Heart left ventricle (tissue), 16 donors: ENCODE measurements at regions not wholly inside any gene's neighbourhood (a gene's known extent, or its start where the extent isn't known, plus 50 kb on each side); places are given as distances from the start of the nearest gene placed in this dataset.
A peak's percentile ranks its signal among the peaks of the same experiment; 100 is the strongest.

Experiments
- ATAC-seq, 4 donors: fragments of 200-7000 bp; cut with Tn5 transposase; one replicate each; pipeline ENCODE4 v1.9.1; 2020 to 2022; ENCODE audit warnings: moderate library complexity in 4 of 4, mild to moderate bottlenecking in 3 of 4, moderate number of reproducible peaks in 1 of 4
- DNase-seq, 5 donors: peaks; one replicate each; pipeline ENCODE4 v3.0.0-alpha.2; 2020
- H3K27ac ChIP-seq, 12 donors: fragments of 200-600 bp; sonication (generic) in 4 of 12; one replicate each; pipeline versions ENCODE4 v1.5.0 to v1.8.0; 2016 to 2022; ENCODE audit warnings: mild to moderate bottlenecking in 2 of 12
- H3K27me3 ChIP-seq, 9 donors: fragments of 200-600 bp; sonication (generic) in 2 of 9; one replicate each; pipeline versions ENCODE4 v1.5.1 to v1.8.0; 2016 to 2022; ENCODE audit warnings: mild to moderate bottlenecking in 3 of 9
- H3K36me3 ChIP-seq, 9 donors: fragments of 200-600 bp; sonication (generic) in 2 of 9; one replicate each; pipeline versions ENCODE4 v1.5.0 to v1.8.0; 2018 to 2022; ENCODE audit warnings: mild to moderate bottlenecking in 2 of 9
- H3K4me1 ChIP-seq, 12 donors: fragments of 200-600 bp; sonication (generic) in 4 of 12; one replicate each; pipeline versions ENCODE4 v1.5.0 to v1.8.0; 2016 to 2022; ENCODE audit warnings: mild to moderate bottlenecking in 3 of 12
- H3K4me3 ChIP-seq, 12 donors: fragments of 200-600 bp; sonication (generic) in 4 of 12; one replicate each; pipeline versions ENCODE4 v1.5.0 to v1.8.0; 2017 to 2022; ENCODE audit warnings: mild to moderate bottlenecking in 9 of 12, moderate library complexity in 4 of 12
- H3K9me3 ChIP-seq, 12 donors: fragments of 200-600 bp; sonication (generic) in 4 of 12; one replicate each; pipeline versions ENCODE4 v1.5.0 to v1.8.0; 2016 to 2022; ENCODE audit warnings: mild to moderate bottlenecking in 1 of 12
- POLR2A ChIP-seq, 2 donors: fragments of 450-650 bp; IDR thresholded peaks; one replicate each; pipeline ENCODE4 v1.6.1; 2017; ENCODE audit warnings: antibody characterized with exemption in 2 of 2, mild to moderate bottlenecking in 2 of 2, moderate library complexity in 2 of 2
- WGBS, 4 donors: extraction: QIAGEN DNeasy Blood & Tissue Kit in 2 of 4; methylation state at CpG; one replicate each; pipeline versions ENCODE4 v1.1.5 to v1.1.7; 2013 to 2018; 5-methylcytosine and 5-hydroxymethylcytosine counted together
- intact Hi-C, 10 donors: fragments of 100-400 bp; cut with DNase I; formaldehyde crosslinking; loops; one replicate each; pipeline versions ENCODE4 v1.11.1 to v1.14.2; 2022
- TF ChIP-seq, protein P1 (sequence below), 12 donors: fragments of 200-600 bp; sonication (generic) in 4 of 12; IDR thresholded peaks; one replicate each; pipeline versions ENCODE4 v1.5.0 to v1.8.0; 2018 to 2022; ENCODE audit warnings: antibody characterized with exemption in 12 of 12, mild to moderate bottlenecking in 5 of 12
- donor health status: ischemic (EF 13 %, LVEDD 7.1; RV severe dilation, severe dysfunction).
- donor health status: healthy with polysubstance abuse.
- donor health status: DM: no; HTN: yes; CAD: no.
- donor health status: DM: no; HTN: no; CAD: no.
- donor health status: ischemic (EF 25% LVEDD 6.9; RV normal size, moderate dysfunction).
- donor health status: ischemic (EF 25% LVEDD 5.7; RV mildly dilated, moderate dysfunction).
- donor health status: healthy.
- donor health status: DM: yes; HTN: yes; CAD: no.
- donor health status: ischemic (EF 35%, LVEDD 5.7; RV mildly dilated, moderate dysfunction).
- donor health status: nonischemic (EF 11% LVEDD 7.7; RV severe dilation, severe dysfunction).
- donor health status: DM: yes; HTN: yes; CAD: no.
- donor health status: PGD.
- donor health status: ischemic (EF 29% LVEDD 5.4; RV normal size, mild dysfunction).
- donor health status: nonischemic (EF 23%, LVEDD 6.1; RV moderate dilation, normal function).

- intact Hi-C loops: no loop called here
- H3K4me3 ChIP-seq: no peak overlapping the region
- no peaks in the 10 kb centered on the region for H3K36me3 ChIP-seq
- TF ChIP-seq POLR2A (IDR thresholded peaks at IDR 0.05): no peak
- TF ChIP-seq, protein P1, sequence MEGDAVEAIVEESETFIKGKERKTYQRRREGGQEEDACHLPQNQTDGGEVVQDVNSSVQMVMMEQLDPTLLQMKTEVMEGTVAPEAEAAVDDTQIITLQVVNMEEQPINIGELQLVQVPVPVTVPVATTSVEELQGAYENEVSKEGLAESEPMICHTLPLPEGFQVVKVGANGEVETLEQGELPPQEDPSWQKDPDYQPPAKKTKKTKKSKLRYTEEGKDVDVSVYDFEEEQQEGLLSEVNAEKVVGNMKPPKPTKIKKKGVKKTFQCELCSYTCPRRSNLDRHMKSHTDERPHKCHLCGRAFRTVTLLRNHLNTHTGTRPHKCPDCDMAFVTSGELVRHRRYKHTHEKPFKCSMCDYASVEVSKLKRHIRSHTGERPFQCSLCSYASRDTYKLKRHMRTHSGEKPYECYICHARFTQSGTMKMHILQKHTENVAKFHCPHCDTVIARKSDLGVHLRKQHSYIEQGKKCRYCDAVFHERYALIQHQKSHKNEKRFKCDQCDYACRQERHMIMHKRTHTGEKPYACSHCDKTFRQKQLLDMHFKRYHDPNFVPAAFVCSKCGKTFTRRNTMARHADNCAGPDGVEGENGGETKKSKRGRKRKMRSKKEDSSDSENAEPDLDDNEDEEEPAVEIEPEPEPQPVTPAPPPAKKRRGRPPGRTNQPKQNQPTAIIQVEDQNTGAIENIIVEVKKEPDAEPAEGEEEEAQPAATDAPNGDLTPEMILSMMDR (IDR thresholded peaks at IDR 0.05): no peak
- H3K27ac ChIP-seq: no peak overlapping the region
- H3K27me3 ChIP-seq: no peaks in the 10 kb centered on the region
- H3K4me1 ChIP-seq: no peaks in the 10 kb centered on the region
- WGBS, 4 donors: 52 to 73% (median 66%) methylated on average over 2 of the region's 2 CpGs
- H3K9me3 ChIP-seq: peaks cover 0 to 38% (median 12%) of the 10 kb centered on the region in 12 donors
- DNase-seq (no peak), ATAC-seq (peak in 2 of 4 donors; percentile 42 to 65)
Observed at GRCh38 chr2:106719222-106719621, 166.7 kb downstream of the ST6GAL2 start.

GRCh38 chr2:106720026-106720425 is 165.9 kb downstream of the ST6GAL2 start:
- Histone ChIP-seq H3K9me3 (peaks cover 0 to 36% (median 12%) of the 10 kb centered on the region in 12 donors), H3K36me3 (no peaks in the 10 kb centered on the region), H3K4me1 (no peaks in the 10 kb centered on the region), H3K4me3 (no peak overlapping the region), H3K27me3 (no peaks in the 10 kb centered on the region), H3K27ac (no peak overlapping the region)
- intact Hi-C loops: no loop called here
- no peak for ATAC-seq
- 51 to 71% (median 65%) methylated on average over 1 of the region's 1 CpG for WGBS, 4 donors
- TF ChIP-seq, protein P1 (IDR thresholded peaks at IDR 0.05): no peak
- TF ChIP-seq POLR2A (IDR thresholded peaks at IDR 0.05): no peak
- no peak for DNase-seq

GRCh38 chr2:106724301-106724794 is 161.6 kb downstream of the ST6GAL2 start:
- Histone ChIP-seq H3K9me3 (peaks cover 0 to 2% (median 0%) of the 10 kb centered on the region in 12 donors), H3K27me3 (no peaks in the 10 kb centered on the region), H3K4me3 (no peak overlapping the region), H3K27ac (no peak overlapping the region), H3K36me3 (no peaks in the 10 kb centered on the region), H3K4me1 (no peaks in the 10 kb centered on the region)
- DNase-seq (no peak), ATAC-seq (no peak)
- TF ChIP-seq, protein P1 (IDR thresholded peaks at IDR 0.05): no peak
- no peak for TF ChIP-seq POLR2A (IDR thresholded peaks at IDR 0.05)
- WGBS, 4 donors: 81 to 92% (median 88%) methylated on average over 7 of the region's 7 CpGs
- intact Hi-C loops: no loop called here

- ATAC-seq: no peak
- intact Hi-C loops: no loop called here
- H3K27me3 ChIP-seq: peaks cover 0 to 4% (median 0%) of the 10 kb centered on the region in 9 donors
Observed at GRCh38 chr2:106734165-106734564, 151.8 kb downstream of the ST6GAL2 start.

More at GRCh38 chr2:106734165-106734564, 151.8 kb downstream of the ST6GAL2 start:
- no peaks in the 10 kb centered on the region for H3K36me3 ChIP-seq
- DNase-seq: no peak
- peaks cover 0 to 11% (median 0%) of the 10 kb centered on the region in 12 donors for H3K9me3 ChIP-seq
- 50 to 81% (median 62%) methylated on average over 4 of the region's 4 CpGs for WGBS, 4 donors
- no peak overlapping the region for H3K27ac ChIP-seq
- H3K4me1 ChIP-seq: no peaks in the 10 kb centered on the region
- no peak for TF ChIP-seq POLR2A (IDR thresholded peaks at IDR 0.05)
- TF ChIP-seq, protein P1 (IDR thresholded peaks at IDR 0.05): no peak
- no peak overlapping the region for H3K4me3 ChIP-seq
